ENCODE measurements at regions not wholly inside any gene's neighbourhood (a gene's known extent, or its start where the extent isn't known, plus 50 kb on each side); places are given as distances from the start of the nearest gene placed in this dataset.

- TF ChIP-seq, protein P1, sequence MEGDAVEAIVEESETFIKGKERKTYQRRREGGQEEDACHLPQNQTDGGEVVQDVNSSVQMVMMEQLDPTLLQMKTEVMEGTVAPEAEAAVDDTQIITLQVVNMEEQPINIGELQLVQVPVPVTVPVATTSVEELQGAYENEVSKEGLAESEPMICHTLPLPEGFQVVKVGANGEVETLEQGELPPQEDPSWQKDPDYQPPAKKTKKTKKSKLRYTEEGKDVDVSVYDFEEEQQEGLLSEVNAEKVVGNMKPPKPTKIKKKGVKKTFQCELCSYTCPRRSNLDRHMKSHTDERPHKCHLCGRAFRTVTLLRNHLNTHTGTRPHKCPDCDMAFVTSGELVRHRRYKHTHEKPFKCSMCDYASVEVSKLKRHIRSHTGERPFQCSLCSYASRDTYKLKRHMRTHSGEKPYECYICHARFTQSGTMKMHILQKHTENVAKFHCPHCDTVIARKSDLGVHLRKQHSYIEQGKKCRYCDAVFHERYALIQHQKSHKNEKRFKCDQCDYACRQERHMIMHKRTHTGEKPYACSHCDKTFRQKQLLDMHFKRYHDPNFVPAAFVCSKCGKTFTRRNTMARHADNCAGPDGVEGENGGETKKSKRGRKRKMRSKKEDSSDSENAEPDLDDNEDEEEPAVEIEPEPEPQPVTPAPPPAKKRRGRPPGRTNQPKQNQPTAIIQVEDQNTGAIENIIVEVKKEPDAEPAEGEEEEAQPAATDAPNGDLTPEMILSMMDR (IDR thresholded peaks at IDR 0.05), result no peak
- no peak for TF ChIP-seq POLR2A (IDR thresholded peaks at IDR 0.05)
These were observed 72.2 kb upstream of the ALG13 start for GRCh38 chrX:111608724-111609123.

All from tibial nerve (tissue), 3 donors.